Breast epithelium (tissue), 4 donors: ENCODE measurements at regions not wholly inside any gene's neighbourhood (a gene's known extent, or its start where the extent isn't known, plus 50 kb on each side); places are given as distances from the start of the nearest gene placed in this dataset.

Source experiments
- DNase-seq, 2 donors: peaks; one replicate each; pipeline ENCODE4 v3.0.0-alpha.2; 2019; ENCODE audit warnings: low spot score in 2 of 2
- H3K27ac ChIP-seq, 2 donors: fragments of 200-600 bp; sonication (generic) in 1 of 2; one replicate each; pipeline ENCODE4 v1.5.1; 2016 to 2019; ENCODE audit warnings: mild to moderate bottlenecking in 1 of 2
- H3K27me3 ChIP-seq, 2 donors: fragments of 200-600 bp; sonication (generic) in 1 of 2; one replicate each; pipeline versions ENCODE4 v1.5.1 to v1.6.0; 2017 to 2019; ENCODE audit warnings: control low read depth in 1 of 2, mild to moderate bottlenecking in 1 of 2
- H3K36me3 ChIP-seq: fragments of 200-600 bp; one replicate; pipeline ENCODE4 v1.5.1; 2019
- H3K4me1 ChIP-seq, 2 donors: fragments of 200-600 bp; sonication (generic); one replicate each; pipeline ENCODE4 v1.5.1; 2016 to 2019; ENCODE audit warnings: control low read depth in 1 of 2
- H3K4me3 ChIP-seq, 3 donors: fragments of 200-600 bp; sonication (generic); 1 replicate in 2 of 3; 2 replicates in 1 of 3; pipeline ENCODE4 v1.5.1; 2016 to 2019; ENCODE audit warnings: mild to moderate bottlenecking in 3 of 3, moderate library complexity in 2 of 3
- H3K9me3 ChIP-seq, 2 donors: fragments of 200-600 bp; sonication (generic) in 1 of 2; one replicate each; pipeline ENCODE4 v1.5.1; 2016 to 2019; ENCODE audit warnings: control low read depth in 1 of 2
- CTCF ChIP-seq, 3 donors: fragments of 450-650 bp; IDR thresholded peaks; one replicate each; pipeline ENCODE4 v1.5.1; 2016 to 2017; ENCODE audit warnings: antibody characterized with exemption in 3 of 3, mild to moderate bottlenecking in 3 of 3, moderate library complexity in 3 of 3
- POLR2A ChIP-seq: fragments of 450-650 bp; IDR thresholded peaks from one replicate; pipeline ENCODE4 v1.6.1; 2016; ENCODE audit warnings: antibody characterized with exemption, mild to moderate bottlenecking, moderate library complexity
- POLR2AphosphoS5 ChIP-seq, 3 donors: sonication (generic); formaldehyde crosslinking; IDR thresholded peaks; one replicate each; pipeline ENCODE4 v1.6.1; 2017; ENCODE audit warnings: antibody characterized with exemption in 3 of 3
- intact Hi-C: fragments of 100-400 bp; cut with DNase I; formaldehyde crosslinking; loops from one replicate; pipeline ENCODE4 v1.15.1; 2023; ENCODE audit warnings: low total_unique reads

DNA sequence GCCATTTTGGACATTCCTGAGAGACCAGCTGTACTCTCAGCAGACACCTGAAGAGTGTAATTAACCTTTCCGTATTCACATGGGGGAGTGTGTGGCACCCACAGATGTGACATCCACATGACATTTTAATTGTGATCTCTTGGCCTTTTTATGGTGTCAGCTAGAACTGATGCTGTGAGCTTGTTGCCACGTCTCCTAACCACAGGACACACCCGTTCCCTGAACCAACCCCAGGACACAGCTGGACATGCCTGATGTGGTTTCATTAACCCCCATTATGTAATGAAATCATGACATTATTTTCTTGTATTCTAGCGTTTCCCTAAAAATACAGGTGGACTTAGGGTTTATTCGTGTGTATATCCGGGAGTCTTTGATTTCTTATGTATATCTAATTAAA, 1036.1 kb downstream of the TMEM121 start:
- Histone ChIP-seq H3K4me1 (no peaks in the 10 kb centered on the region), H3K27me3 (peaks cover 0 to under 1% of the 10 kb centered on the region in 2 donors), H3K27ac (no peak overlapping the region), H3K9me3 (no peaks in the 10 kb centered on the region), H3K36me3 (no peaks in the 10 kb centered on the region), H3K4me3 (no peak overlapping the region)
- DNase-seq, result no peak
- TF ChIP-seq CTCF (IDR thresholded peaks at IDR 0.05), result no peak
- no peak for TF ChIP-seq POLR2AphosphoS5 (IDR thresholded peaks at IDR 0.05)
- TF ChIP-seq POLR2A, result no peak
- intact Hi-C loops, result no loop called here

DNA sequence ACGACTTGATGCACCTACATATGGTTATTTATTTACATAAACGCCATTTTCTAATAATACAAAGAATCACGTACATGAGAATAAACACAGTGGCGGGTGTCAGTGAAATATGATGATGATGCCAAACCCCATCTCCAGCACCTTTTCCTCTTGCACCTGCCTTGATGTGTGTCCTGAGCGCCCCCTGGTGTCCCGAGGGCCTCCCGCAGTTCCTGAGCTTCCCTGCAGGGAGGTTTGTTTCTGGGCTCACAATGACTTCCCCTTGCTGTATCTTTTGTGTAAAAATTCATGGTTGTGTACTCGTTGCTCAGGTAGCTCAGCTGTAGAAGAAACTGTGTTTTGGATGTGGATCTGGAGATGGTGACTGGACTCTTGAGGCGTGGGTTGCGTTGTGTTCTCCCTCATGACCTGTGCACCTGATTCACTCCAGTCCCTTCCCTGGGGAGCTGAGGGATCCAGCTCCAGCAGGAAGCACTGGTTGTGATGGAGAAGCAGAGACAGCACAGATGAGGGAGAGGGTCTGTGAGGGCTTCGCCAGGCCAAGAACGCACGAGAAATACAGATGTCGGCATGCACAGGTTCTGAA, 1037.8 kb downstream of the TMEM121 start:
- intact Hi-C loops, result no loop called here
- no peak overlapping the region for H3K27ac ChIP-seq
- no peak overlapping the region for H3K4me3 ChIP-seq
- no peaks in the 10 kb centered on the region for H3K36me3 ChIP-seq
- no peaks in the 10 kb centered on the region for H3K9me3 ChIP-seq
- TF ChIP-seq POLR2AphosphoS5 (IDR thresholded peaks at IDR 0.05), result no peak
- TF ChIP-seq CTCF (IDR thresholded peaks at IDR 0.05), result no peak
- TF ChIP-seq POLR2A, result no peak
- H3K27me3 ChIP-seq, result no peaks in the 10 kb centered on the region
- DNase-seq, result no peak
- no peaks in the 10 kb centered on the region for H3K4me1 ChIP-seq

DNA sequence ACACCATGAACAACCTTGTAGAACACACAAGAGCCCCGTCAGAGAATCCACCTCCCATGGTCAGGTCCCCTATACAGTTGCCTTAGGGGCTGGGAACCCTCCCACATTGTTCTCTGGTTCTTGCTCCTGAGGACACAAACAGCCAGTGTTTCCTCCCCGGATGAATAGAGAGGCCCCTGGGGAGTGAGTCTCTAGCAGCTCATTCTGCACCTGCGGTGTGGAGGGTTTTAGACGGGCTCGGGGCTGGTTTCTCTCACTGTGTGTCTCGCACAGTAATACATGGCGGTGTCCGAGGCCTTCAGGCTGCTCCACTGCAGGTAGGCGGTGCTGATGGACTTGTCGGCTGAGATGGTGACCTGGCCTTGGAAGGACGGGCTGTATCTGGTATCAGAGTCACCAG, 1052.1 kb downstream of the TMEM121 start:
- intact Hi-C loops, result no loop called here
- DNase-seq, result no peak
- TF ChIP-seq POLR2A (no peak), POLR2AphosphoS5 (IDR thresholded peaks at IDR 0.05) (no peak), CTCF (IDR thresholded peaks at IDR 0.05) (no peak)
- Histone ChIP-seq H3K4me3 (no peak overlapping the region), H3K4me1 (no peaks in the 10 kb centered on the region), H3K27me3 (peaks cover 0 to 6% of the 10 kb centered on the region in 2 donors), H3K9me3 (no peaks in the 10 kb centered on the region), H3K36me3 (no peaks in the 10 kb centered on the region), H3K27ac (no peak overlapping the region)

- intact Hi-C loops, result no loop called here
- peaks cover 0 to 6% of the 10 kb centered on the region in 2 donors for H3K27me3 ChIP-seq
- no peak overlapping the region for H3K27ac ChIP-seq
- H3K9me3 ChIP-seq, result no peaks in the 10 kb centered on the region
- TF ChIP-seq CTCF (IDR thresholded peaks at IDR 0.05) (no peak), POLR2A (no peak), POLR2AphosphoS5 (IDR thresholded peaks at IDR 0.05) (no peak)
- DNase-seq, result no peak
- H3K4me3 ChIP-seq, result no peak overlapping the region
- H3K4me1 ChIP-seq, result no peaks in the 10 kb centered on the region
- H3K36me3 ChIP-seq, result no peaks in the 10 kb centered on the region
Measured at GRCh38 chr14:106579084-106579483, 1052.7 kb downstream of the TMEM121 start.

DNA sequence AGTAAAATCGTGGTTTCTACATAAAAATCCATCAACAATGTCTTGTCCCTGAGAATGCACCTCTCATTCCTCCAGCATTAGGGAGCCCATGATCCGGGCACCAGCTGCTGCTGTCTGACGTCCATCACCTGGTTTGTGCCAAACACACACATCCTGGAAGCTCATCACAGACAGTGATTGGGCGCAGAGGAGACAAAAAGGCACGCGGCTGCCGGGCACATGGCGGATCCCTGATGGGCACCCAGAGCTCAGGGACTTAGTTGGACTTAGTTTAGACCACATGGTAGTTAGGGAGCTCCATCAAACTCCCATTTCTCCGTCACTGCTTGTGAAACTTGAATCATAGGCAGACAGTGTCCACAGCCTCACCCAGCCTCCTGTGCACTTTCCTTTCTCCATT, 1059.3 kb downstream of the TMEM121 start:
- no peaks in the 10 kb centered on the region for H3K36me3 ChIP-seq
- no peak overlapping the region for H3K27ac ChIP-seq
- no peaks in the 10 kb centered on the region for H3K9me3 ChIP-seq
- no peaks in the 10 kb centered on the region for H3K4me1 ChIP-seq
- H3K4me3 ChIP-seq, result no peak overlapping the region
- intact Hi-C loops, result no loop called here
- TF ChIP-seq POLR2AphosphoS5 (IDR thresholded peaks at IDR 0.05), result no peak
- TF ChIP-seq POLR2A, result no peak
- no peak for TF ChIP-seq CTCF (IDR thresholded peaks at IDR 0.05)
- peaks cover 0 to 9% of the 10 kb centered on the region in 2 donors for H3K27me3 ChIP-seq
- DNase-seq, result no peak
